HL-60 (cell line): ENCODE measurements at regions not wholly inside any gene's neighbourhood (a gene's known extent, or its start where the extent isn't known, plus 50 kb on each side); places are given as distances from the start of the nearest gene placed in this dataset.

ENCODE experiments used
- DNase-seq, 2 experiments: peaks; one replicate each; pipeline ENCODE4 v3.0.0-alpha.2; 2010 to 2020; ENCODE audit warnings: low read depth in 1 of 2, low spot score in 1 of 2
- H3K27ac ChIP-seq: fragments of 250-450 bp; sonication (Bioruptor Pico); replicated peaks from 2 replicates; pipeline ENCODE4 v1.5.1; 2020; ENCODE audit warnings: mild to moderate bottlenecking, moderate library complexity
- H3K27me3 ChIP-seq: fragments of 250-450 bp; sonication (Bioruptor Pico); 2 replicates; pipeline ENCODE4 v1.5.1; 2021; ENCODE audit warnings: mild to moderate bottlenecking, moderate library complexity; ENCODE audit not compliant: insufficient read depth, poor library complexity, severe bottlenecking
- H3K4me3 ChIP-seq: replicated peaks from 2 replicates; pipeline ENCODE4 v1.5.1; 2011; ENCODE audit warnings: mild to moderate bottlenecking, control low read depth, low read length; ENCODE audit not compliant: insufficient read depth
- CTCF ChIP-seq: IDR thresholded peaks from one replicate; pipeline ENCODE4 v1.5.1; 2011; ENCODE audit warnings: low read length, control low read depth, inconsistent platforms; ENCODE audit not compliant: insufficient read depth
- GABPA ChIP-seq: IDR thresholded peaks from 2 replicates; pipeline ENCODE4 v1.6.1; 2012; ENCODE audit warnings: low read depth
- POLR2AphosphoS5 ChIP-seq: IDR thresholded peaks from 2 replicates; pipeline ENCODE4 v1.6.1; 2012; ENCODE audit warnings: low read depth
- SPI1 ChIP-seq: IDR thresholded peaks from 2 replicates; pipeline ENCODE4 v1.6.1; 2012; ENCODE audit warnings: low read depth, mild to moderate bottlenecking, borderline replicate concordance
- TF ChIP-seq, protein P1 (sequence below): IDR thresholded peaks from 2 replicates; pipeline ENCODE4 v1.6.1; 2012; ENCODE audit warnings: low read depth; ENCODE audit not compliant: insufficient replicate concordance

GRCh38 chr12:105956662-105957457 lies 181.9 kb downstream of the NUAK1 start:
- DNase-seq: no peak
- Histone ChIP-seq H3K27ac (no peak overlapping the region), H3K4me3 (no peak overlapping the region), H3K27me3 (no peaks in the 10 kb centered on the region)
- TF ChIP-seq POLR2AphosphoS5: no peak
- TF ChIP-seq CTCF: no peak
- TF ChIP-seq GABPA: no peak

DNA sequence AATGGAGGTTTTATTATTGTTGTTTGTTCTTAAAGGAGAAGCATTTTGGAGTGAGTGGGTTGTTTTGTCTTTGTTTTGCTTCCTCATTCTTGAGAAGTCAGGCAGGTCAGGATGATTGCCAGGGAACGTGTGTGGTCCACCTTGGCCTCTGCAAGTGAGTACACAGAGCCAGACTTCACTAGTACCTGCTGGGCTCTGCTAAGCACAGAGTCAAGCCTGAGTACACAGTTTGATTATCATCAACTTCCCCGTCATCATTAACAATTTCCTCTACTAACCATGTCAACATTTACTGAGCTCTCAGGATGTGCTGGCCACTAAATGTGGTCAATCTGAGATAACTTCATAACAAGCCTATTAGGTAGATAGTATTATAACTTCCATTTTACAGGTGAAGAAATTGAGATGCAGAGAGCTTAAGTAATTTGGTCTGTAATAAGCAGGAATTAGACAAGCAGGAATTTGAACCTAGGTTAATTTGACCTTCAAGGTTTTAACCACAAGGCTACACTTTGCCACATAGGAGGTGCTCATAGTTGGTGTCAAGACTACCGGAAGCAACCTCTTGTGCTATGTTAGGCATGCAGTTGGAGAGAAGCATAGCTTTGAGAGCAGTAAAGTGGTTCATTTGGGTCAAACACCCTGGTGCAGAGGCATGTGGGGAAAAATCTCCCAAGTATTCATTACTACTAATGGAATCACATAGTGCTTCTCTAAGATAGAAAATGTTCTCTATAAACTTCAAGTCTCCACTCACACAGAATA lies 178.3 kb downstream of the NUAK1 start:
- no peak for TF ChIP-seq GABPA
- TF ChIP-seq POLR2AphosphoS5: no peak
- TF ChIP-seq CTCF: no peak
- TF ChIP-seq, protein P1, sequence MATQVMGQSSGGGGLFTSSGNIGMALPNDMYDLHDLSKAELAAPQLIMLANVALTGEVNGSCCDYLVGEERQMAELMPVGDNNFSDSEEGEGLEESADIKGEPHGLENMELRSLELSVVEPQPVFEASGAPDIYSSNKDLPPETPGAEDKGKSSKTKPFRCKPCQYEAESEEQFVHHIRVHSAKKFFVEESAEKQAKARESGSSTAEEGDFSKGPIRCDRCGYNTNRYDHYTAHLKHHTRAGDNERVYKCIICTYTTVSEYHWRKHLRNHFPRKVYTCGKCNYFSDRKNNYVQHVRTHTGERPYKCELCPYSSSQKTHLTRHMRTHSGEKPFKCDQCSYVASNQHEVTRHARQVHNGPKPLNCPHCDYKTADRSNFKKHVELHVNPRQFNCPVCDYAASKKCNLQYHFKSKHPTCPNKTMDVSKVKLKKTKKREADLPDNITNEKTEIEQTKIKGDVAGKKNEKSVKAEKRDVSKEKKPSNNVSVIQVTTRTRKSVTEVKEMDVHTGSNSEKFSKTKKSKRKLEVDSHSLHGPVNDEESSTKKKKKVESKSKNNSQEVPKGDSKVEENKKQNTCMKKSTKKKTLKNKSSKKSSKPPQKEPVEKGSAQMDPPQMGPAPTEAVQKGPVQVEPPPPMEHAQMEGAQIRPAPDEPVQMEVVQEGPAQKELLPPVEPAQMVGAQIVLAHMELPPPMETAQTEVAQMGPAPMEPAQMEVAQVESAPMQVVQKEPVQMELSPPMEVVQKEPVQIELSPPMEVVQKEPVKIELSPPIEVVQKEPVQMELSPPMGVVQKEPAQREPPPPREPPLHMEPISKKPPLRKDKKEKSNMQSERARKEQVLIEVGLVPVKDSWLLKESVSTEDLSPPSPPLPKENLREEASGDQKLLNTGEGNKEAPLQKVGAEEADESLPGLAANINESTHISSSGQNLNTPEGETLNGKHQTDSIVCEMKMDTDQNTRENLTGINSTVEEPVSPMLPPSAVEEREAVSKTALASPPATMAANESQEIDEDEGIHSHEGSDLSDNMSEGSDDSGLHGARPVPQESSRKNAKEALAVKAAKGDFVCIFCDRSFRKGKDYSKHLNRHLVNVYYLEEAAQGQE: no peak
- no peak for TF ChIP-seq SPI1
- Histone ChIP-seq H3K4me3 (no peak overlapping the region), H3K27me3 (peaks cover 3% of the 10 kb centered on the region), H3K27ac (no peak overlapping the region)
- DNase-seq: no peak

DNA sequence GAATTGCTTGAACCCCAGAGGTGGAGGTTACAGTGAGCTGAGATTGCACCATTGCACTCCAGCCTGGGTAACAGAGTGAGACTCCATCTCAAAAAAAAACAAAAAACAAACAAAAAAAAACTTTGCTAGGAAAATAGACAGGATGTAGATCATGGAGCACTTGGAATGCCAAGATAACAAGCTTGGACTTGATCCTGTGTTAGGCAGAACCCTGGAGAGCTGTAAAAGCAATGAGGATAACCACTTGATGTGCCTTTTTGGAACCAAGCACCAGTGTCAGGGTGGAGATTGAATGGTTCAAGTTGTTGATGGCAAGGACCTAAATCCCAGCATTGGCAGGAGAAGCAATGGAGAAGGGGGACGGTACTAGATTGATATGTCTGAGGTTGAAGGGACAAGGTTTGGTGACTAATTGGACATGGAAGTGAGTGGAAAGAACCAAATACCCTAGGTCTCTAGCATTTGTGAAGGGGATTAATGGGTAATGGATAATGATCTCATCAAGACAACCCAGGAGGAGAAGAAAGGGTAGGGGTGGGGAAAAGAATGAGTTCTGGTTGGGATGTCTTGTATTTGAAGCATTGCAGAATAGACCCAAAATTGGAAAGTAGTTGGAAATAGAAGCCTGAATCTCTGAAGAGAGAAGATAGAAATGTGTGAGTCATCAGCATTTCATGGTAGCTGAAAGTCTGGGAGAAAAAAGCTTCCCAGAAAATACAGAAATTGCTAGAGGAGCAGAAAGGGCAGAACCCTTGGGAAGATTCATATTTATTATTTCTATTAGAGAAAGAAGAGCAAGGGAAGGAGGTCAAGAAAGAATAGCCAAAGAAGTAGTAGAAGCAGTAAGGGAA lies 176.7 kb downstream of the NUAK1 start:
- TF ChIP-seq, protein P1: no peak
- TF ChIP-seq SPI1: no peak
- no peak for TF ChIP-seq GABPA
- TF ChIP-seq POLR2AphosphoS5: no peak
- TF ChIP-seq CTCF: no peak
- no peak for DNase-seq
- Histone ChIP-seq H3K4me3 (no peak overlapping the region), H3K27ac (no peak overlapping the region), H3K27me3 (peaks cover 3% of the 10 kb centered on the region)
